GM04504 (cell line): ENCODE measurements at regions not wholly inside any gene's neighbourhood (a gene's known extent, or its start where the extent isn't known, plus 50 kb on each side); places are given as distances from the start of the nearest gene placed in this dataset.
"Not testable (repeated sequence)": the region's sequence is repeated elsewhere in the genome, so short reads cannot be mapped to it uniquely, and the experiment has no call there.

Experiments used
- DNase-seq: peaks from one replicate; pipeline ENCODE4 v3.0.0-alpha.2; 2012; ENCODE audit warnings: low read depth

DNA sequence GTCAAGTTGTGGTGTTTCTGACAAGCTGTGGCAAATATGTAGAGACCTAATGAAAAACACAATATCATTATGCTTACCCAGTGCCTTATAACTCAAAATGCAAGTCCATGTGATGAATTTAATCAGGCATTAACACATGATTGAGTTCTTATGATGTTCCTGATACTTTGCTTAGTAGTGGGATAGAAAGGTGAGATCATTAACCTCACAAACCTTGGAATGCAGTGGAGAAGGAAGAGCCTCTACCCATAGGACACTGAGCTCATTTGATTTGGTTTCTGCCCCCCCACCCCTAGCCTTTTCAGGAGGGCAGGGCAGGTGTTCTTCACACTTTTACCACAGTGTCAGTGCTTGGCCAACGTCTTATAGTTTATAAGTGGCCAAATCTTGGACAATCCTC lies 683.6 kb upstream of the CPEB2 start:
- DNase-seq: no peak

DNA sequence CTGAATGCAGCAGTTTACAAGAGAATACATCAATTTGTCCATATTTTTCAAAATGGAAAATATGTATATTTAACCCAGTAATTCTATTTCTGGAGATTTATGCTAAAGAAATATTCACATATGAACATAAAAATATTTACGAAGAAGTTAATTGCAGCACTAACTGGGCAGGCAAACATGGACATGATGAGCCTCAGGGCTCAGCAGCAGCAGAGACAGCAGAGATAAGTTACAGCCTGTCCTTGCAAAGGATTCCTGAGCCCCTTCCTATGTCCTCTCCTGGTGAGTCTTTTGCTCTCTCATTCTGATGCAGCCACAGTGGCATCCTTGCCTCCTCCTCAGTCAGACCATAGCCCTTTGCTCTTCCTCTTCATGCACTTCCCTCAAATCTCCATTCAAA lies 680.6 kb upstream of the CPEB2 start:
- no peak for DNase-seq

DNA sequence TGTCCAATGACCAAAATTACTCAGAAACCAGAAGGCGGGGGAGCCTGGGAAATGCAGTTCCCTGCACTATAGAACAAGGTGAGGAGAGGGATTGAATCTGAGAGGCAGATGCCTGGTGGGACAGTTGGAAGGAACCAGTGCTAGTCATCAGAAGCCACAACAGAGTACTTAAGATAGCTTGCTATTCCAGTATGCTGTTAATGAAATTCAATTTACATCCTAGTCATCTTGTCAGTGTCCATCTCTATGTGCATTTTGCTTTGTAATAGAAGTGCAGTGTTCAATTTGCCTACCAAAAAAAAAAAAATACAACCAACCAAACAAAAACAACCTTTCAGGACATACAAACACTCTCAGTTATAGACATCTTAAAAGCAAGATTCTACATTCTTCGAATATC lies 679.1 kb upstream of the CPEB2 start:
- DNase-seq: no peak

DNA sequence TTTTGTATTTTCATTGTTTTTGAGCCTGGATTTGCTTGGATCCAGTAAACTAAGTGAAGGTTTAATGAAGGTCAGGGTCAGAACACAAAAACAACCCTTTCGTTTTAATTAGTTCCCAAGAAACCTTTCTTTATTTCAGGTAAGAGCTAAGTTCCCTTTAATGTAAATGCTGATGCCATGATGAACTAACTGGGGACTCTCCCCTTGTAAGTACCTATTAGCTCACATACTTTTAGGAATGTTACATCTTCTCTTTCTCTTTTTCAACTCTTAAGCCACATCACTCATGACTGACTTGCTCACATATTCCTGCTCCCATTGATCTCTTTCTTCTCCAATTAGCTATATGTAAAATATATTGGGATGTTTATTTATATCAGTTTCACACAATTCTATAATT lies 673.1 kb upstream of the CPEB2 start:
- no peak for DNase-seq

DNA sequence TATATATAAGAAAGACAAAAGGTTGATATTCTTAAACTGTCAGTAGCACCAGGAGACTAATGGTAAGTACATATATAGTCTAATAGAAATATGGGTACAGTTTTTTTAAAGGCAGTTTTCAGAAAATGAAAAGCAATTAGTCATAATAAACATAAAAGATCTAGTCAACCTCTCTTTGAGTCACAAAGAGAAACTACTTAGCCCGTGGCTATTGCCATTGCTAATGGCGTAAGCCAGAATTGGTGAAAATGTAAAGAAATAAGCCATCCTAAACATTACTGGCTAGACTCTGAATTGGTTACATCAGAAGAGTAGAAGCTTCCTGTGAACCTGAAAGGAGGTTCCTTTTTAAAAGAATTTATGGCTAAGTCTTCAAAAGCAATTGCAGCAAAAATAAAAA lies 668.7 kb upstream of the CPEB2 start:
- no peak for DNase-seq

DNA sequence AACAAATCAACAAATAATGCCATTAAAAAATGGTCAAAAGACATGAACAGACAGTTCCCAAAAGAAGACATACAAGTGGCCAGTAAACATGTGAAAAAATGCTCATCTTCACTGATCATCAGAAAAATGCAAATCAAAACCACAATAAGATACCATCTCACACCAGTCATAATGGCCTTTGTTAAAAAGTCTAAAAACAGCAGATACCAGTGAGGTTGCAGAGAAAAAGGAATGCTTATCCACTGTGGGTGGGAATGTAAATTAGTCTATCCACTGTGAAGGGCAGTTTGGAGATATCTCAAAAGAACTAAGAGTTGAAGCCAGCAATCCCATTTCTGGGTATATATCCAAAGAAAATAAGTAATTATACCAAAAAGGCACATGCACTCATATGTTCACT lies 668.1 kb upstream of the CPEB2 start:
- no peak for DNase-seq

DNA sequence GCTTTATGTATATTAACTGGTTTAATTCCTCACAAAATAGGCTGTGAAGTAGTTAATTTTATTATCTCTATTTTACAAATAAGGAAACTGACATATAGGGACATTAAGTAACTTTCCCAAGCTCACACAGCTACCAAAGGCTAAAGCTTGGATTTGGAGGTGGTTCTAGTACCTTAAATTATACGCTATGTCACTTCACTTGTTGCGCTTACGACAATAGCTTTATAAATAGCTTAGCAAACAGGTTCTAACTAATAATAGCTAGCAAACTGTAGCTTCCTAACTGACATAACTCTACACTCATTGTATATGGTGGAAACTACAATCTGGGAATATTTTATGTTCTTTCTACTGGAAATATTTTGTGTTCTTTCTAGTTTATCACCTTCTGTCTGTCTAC lies 666.4 kb upstream of the CPEB2 start:
- no peak for DNase-seq

DNA sequence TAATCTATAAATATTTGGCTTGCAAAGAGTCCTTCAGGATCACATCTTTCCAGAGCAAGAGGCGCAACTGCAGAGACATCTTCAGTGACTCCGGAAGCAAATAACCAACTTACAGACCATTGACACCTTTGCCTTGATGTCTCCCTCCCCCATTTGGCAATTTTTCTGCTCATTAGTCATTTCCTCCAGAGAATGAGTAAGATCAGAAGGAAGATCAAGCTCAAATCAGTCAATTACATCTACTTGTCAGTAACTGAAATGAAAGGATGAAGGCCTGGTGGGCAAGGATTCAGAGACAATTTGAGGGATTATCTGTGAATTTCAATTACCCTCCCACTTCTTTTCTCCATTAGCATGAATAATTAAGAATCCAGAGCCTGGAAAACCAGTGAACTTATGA lies 665.6 kb upstream of the CPEB2 start:
- DNase-seq: no peak

DNA sequence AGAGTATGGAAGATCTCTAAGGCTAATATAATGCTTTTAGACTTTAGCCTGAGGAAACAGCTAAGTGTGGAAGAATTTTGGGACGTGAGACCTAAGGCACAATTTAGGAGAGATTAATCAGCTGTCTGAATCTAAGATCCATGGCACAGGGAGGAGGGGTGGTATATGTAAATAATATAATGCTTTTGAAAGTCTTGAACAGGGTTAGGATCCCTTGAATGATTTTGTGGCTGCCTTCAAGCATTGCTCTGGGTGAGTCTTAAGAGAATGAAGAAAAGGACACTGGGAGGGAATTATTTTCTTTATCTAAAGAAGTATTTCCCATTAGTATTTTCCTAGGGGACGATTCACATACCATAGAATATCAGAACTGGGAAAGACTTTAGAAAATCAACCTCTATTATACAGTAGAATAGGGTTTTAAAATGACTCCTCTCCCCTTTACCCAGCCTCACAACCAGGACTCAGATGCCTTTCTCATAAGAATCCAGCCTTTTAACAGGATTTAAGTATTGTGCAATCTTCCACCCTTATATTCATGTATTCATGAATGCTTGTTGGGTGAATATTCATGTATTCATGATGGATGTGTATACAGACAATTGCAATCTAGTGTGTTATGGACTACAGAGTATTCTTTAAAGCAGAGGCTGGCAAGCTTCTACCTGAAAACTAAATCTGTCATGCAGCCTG lies 664.2 kb upstream of the CPEB2 start:
- DNase-seq: no peak

DNA sequence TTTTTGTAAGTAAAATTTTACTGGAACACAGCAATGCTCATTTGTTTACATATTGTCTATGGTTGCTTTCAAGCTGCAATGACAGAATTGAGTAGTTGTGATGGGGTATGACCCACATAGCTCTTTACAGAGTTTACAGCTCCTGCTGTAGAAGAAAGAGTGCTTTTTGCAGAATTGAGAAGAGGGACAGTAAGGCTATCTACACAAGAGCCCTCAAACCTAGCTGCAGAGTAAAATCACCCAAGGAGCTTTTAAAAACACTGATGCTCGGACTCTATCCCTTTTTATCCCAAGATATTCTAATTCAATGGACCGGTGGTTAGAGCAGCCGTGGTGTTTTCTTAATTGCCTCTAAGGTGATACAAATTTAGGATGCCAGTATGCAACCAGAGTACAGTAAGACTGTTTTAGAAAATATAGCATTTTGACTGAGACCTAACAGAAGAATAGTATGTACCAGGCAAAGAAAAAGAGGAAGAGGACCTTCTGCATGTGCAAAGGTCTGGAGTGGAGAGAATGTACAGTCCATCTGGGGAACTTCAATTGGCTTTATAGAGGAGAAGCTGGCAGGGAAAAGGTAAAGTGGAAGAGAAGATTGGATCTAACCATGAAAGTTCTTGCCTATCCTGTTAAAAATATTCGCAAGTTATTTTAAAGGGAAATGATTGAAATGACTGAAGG lies 663.6 kb upstream of the CPEB2 start:
- DNase-seq: no peak

DNA sequence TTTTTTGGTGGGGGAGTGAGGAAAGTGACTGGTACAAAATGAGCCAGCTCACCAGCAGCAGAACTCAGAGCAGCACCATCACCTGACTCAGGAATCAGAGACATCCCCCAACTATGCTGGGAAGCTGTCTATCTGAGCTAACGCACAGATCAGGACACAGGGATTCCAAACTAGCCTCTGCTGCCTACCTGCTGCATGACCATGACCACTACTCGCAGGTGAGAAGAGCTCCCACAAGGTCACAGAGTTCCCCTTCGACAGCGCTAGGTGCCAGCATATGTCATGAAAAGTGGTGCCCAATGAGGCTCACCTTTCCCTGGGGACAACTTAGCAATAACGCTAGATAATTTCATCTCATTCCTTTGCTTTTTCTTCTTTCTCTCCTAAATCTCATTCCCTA lies 662.6 kb upstream of the CPEB2 start:
- no peak for DNase-seq

DNA sequence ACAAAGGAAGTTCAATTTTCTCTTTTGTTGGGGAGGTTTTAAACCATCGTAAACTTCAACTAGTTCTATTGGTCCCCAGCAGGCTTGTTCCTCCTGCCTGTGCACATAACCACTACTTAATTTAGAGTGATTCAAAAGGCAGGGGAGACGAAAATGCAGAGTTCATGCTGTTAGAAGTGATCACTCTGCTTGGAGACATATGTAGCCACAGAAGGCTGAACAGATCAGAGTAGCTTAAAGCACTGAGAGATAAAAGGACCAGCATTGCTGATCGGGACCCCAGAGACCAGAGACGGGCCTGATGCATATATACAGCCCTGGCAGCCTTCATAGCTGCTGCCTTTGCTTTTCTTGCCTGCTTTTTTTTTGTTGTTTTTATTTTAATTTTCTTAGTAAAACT lies 662.0 kb upstream of the CPEB2 start:
- no peak for DNase-seq

DNA sequence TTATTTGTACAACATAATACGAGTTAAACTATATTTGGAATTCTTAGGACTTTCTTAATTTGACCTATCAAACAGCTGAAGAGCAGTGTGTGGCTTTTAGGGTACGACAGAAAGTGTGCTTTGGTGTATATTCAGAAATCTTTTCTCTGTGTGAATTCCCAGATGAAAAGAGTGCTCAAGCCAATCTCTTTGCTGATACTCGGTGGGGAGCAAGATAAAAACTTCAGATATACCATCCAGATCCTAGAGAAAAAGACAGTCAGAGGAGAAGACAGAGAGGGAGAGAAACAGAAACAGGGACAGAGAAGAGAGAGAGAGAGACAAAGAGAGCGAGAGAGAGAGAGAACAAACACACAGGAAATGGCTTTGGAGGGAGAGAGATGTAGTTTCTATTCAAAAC lies 658.3 kb upstream of the CPEB2 start:
- no peak for DNase-seq

DNA sequence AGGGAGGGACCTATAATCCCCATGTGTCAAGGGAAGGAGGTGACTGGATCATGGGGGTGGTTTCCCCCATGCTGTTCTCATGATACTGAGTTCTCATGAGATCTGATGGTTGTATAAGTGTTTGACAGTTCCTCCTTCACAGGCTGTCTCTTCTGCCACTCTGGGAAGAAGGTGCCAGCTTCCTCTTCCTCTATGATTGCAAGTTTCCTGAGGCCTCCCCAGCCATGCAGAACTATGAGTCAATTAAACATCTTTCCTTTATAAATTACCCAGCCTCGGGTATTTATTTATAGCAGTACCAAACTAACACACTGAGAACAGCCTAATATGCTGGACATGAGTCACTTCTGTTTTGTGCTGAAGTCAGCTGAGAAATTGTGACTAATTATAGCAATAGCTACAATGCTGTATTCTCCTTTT lies 656.9 kb upstream of the CPEB2 start:
- DNase-seq: peak; percentile 14

DNA sequence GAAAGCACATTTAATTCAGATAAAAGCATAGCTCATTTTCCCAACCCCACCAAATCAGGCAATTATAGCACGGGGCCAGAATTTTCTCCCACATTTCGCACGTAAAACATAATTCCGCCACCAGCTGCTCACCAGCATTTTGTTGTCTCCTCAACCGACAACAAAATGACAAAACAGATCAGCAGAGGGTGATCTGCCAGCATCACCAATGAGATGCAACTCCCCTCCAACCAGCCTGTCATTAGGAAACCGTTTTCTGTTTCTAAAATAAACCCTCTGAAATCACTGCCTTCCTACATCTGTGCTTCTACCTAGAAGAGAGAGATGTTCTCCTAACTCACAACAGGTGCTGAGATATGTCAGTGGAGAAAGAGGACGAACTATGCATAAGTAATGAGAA lies 654.8 kb upstream of the CPEB2 start:
- no peak for DNase-seq

DNA sequence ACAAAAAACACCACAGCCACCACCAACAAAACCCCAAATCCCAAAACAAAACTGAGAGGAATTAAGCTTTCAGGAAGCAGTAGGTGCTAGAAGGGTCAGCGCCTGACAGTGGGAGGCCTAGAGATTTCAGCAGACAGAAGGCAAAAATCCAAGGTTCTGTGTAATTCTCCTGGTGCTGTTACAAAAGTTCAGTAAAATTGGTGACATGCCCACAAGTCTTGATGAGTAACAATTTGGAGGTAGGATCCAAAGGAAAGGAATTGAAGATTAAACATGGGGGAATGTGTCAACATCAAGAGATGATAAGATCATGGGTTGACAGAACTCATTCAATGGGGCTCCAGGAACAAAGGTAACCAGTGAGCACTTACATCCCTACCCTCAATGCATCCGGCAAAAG lies 653.8 kb upstream of the CPEB2 start:
- DNase-seq: peak; percentile 5

DNA sequence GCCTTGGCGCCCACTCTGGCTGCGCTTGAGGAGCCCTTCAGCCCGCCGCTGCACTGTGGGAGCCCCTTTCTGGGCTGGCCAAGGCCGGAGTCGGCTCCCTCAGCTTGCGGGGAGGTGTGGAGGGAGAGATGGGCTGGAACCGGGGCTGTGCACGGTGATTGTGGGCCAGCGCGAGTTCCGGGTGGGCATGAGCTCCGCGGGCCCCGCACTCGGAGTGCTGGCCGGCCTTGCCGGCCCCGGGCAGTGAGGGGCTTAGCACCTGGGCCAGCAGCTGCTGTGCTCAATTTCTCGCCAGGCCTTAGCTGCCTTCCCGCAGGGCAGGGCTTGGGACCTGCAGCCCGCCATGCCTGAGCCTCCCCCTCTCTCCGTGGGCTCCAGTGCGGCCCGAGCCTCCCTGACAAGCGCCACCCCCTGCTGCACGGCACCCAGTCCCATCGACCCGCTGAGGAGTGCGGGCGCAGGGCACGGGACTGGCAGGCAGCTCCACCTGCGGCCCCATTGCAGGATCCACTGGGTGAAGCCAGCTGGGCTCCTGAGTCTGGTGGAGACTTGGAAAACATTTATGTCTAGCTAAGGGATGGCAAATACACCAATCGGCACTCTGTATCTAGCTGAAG lies 643.6 kb upstream of the CPEB2 start:
- not testable (repeated sequence) for DNase-seq

DNA sequence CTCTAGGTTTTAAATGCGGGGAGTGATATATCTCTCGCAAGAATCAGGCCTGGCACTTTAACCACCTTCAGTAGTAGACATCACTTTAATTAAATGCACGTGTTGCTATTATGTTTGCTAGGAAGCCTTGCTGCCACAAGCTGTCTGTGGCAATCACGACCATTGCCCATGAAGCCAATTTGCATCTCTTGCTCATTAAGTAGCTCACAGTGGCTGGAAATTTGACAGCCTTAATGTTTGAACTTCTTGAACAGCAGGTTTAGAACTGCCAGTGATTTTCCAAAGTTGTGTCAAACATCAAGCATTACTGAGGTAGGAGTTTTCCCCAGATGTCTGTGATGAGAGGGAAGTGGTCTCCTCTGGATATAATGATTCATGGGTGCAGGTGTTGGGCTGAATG lies 642.3 kb upstream of the CPEB2 start:
- DNase-seq: no peak

DNA sequence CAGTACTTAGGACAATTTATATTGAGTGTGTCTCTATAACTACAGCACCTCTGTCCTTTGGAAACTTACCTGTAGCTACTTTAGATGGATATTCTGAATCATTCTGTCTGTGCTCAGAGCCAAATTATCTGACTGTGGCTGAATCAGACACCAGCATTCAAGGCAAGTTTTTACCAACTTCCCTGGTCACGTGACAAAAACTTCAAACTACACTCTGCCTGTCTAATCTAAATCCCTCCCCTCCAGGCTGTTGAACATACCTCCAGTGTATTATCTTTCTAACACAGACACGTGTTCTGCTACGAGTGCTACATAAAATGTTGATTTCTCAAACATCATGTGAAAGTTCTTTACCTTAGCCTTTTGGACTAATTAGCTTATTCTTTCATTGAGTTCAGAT lies 641.2 kb upstream of the CPEB2 start:
- DNase-seq: no peak

DNA sequence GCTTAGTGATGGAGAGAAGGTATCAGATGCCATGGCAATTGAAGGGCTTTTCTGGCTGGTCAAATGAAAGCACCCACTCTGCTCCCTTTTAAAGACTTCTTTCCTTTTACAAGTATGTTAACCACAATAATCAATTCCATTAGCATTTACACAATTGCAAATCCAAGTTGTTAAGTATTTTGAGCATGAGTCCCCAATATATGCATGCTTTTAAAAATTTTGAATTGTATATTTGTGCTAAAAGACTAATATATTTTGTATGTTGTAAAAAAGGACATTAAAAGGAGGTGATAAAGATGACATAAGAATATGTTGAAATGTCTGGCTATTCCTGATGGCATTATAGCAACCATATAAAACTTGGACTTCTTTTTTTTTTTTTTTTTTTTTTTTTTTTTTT lies 639.9 kb upstream of the CPEB2 start:
- DNase-seq: no peak

DNA sequence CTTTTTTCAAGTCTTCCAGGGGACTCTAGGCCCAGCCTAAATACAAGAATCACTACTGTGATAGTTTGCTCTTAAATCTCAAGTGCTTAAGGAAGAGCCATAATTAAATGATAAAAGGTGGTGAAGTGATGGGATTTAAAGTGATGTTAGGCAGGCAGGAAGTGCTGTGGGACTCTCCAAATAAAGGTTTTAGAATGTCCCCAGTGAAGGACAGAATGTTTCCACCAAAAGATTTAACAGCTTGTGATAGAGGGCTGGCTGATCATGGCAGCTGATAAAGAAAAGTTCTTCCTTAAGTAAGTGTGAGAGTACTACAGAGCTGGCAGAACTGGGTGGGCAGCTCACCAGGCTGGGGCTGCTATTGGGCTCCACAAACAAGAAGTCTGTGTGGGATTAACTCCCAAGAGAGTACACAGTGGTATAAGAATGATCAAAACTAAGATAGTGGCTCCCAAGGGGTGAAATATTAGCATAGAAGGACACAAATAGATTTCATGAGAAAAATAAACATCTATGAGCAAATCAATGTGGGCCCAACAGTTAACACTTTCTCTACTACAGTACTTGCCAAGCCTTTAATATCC lies 637.2 kb upstream of the CPEB2 start:
- DNase-seq: no peak

DNA sequence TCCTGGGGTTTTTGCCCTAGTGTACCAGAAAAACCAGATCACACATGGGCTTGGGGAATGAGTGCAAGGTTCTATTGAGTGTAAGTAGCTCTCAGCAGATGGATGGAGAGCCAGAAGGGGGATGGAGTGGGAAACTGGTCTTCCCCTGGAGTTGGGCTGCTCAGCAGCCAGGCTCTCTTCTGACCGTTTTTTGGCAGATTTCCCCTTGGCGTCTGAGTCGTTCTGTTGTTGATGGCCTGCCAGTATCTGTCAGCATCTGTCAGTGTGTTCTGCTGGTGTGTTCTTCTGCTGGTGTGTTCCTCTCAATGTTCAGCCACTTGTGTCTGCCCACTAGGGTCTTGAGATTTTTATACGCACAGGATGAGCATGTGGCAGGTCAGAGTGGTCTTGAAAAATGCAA lies 633.9 kb upstream of the CPEB2 start:
- DNase-seq: no peak

DNA sequence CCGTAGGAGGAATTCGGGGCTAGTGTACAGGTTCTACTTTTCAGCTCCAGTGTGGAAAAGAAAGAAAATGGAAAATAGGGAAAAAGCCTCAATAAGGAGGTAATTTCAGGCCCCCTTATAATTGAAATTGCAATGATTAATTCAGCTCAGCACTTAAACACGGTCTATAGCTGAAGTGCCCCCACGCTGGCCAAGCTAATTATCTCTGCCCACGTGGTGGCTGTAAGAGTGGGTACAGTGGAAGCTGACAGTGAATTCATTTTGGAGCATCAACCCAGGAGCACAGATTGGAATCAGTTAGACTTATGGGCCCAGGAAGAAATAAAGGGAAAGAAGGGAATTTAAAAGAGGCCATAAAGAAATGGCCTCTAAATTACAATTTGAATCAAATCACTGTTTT lies 631.1 kb upstream of the CPEB2 start:
- DNase-seq: no peak
